ENCODE measurements at regions not wholly inside any gene's neighbourhood (a gene's known extent, or its start where the extent isn't known, plus 50 kb on each side); places are given as distances from the start of the nearest gene placed in this dataset.

- TF ChIP-seq ELK1 (IDR thresholded peaks at IDR 0.05; ENCODE audit: borderline replicate concordance, low read depth, low read length) (no peak), RFX5 (IDR thresholded peaks at IDR 0.05; ENCODE audit: low read depth, low read length) (no peak)
These were observed 166.7 kb downstream of the NUP210 start (continued) for GRCh38 chr3:13253208-13253937.

- Histone ChIP-seq H3K9ac (ENCODE audit: low read depth, low read length) (no peak overlapping the region), H4K8ac (ENCODE audit: low read depth in 2 of 2, low read length in 2 of 2) (no peak overlapping the region), H3K9me1 (ENCODE audit: insufficient read depth, low read length) (no peaks in the 10 kb centered on the region), H2BK15ac (ENCODE audit: low read depth, low read length) (no peak overlapping the region), H3K18ac (ENCODE audit: low read depth, low read length) (no peak overlapping the region), H3K56ac (ENCODE audit: extremely low read depth, insufficient read depth, low read length) (no peak overlapping the region), H3K4me3 (ENCODE audit: insufficient read depth, low read depth, low read length) (no peak overlapping the region), H2AK9ac (replicated peaks; ENCODE audit: low read depth, low read length, poor library complexity) (no peak overlapping the region), H4K91ac (ENCODE audit: insufficient read depth, low read depth, low read length) (no peak overlapping the region), H3K27me3 (ENCODE audit: control insufficient read depth, insufficient read depth, low read length) (peaks cover 23% of the 10 kb centered on the region), H2BK120ac (ENCODE audit: low read depth, low read length) (no peak overlapping the region), H3K27ac (ENCODE audit: insufficient read depth, low read length) (no peak overlapping the region), H3K23ac (ENCODE audit: low read depth, low read length) (no peak overlapping the region), H4K20me1 (ENCODE audit: insufficient read depth, low read length) (no peaks in the 10 kb centered on the region), H2BK20ac (ENCODE audit: low read depth, low read length) (no peak overlapping the region), H3K9me3 (ENCODE audit: control insufficient read depth, insufficient read depth, low read length) (no peaks in the 10 kb centered on the region), H3K4me2 (ENCODE audit: low read depth, low read length) (no peak overlapping the region), H3K36me3 (ENCODE audit: control insufficient read depth, insufficient read depth, low read length) (no peaks in the 10 kb centered on the region), H2AK5ac (ENCODE audit: low read depth, low read length) (no peak overlapping the region), H2AFZ (replicated peaks; ENCODE audit: low read length, poor library complexity) (no peak overlapping the region), H4K5ac (ENCODE audit: low read depth, low read length) (no peak overlapping the region), H3K4ac (ENCODE audit: low read depth, low read length) (no peak overlapping the region), H2BK5ac (ENCODE audit: low read depth, low read length, poor library complexity, severe bottlenecking) (no peak overlapping the region), H3K4me1 (ENCODE audit: control insufficient read depth, insufficient read depth, low read length) (no peaks in the 10 kb centered on the region), H3K79me1 (ENCODE audit: low read depth in 1 of 2, low read length in 2 of 2) (no peaks in the 10 kb centered on the region), H3K14ac (replicated peaks; ENCODE audit: low read depth, low read length) (no peak overlapping the region)
- no TSS peak for BruUV-seq (replicated peaks)
- intact Hi-C loops (cut with micrococcal nuclease) (no loop called here), in situ Hi-C loops (cut with MboI; ENCODE audit: low sequenced_read_pairs) (no loop called here), dilution Hi-C loops (cut with HindIII; ENCODE audit: low sequenced_read_pairs, unreplicated experiment) (no loop called here)
- WGBS, 2 experiments (ENCODE audit: extremely low coverage in 2 of 2, insufficient read length in 1 of 2), result no CpG with 5 or more reads among the region's 10 CpGs
- POLR2A ChIA-PET (ENCODE audit: unreplicated experiment), result no interaction called here
- no peak for TF ChIP-seq MXI1 (IDR thresholded peaks at IDR 0.05; ENCODE audit: borderline replicate concordance, low read depth, low read length)
- no peak for TF ChIP-seq POLR2A (IDR thresholded peaks at IDR 0.05; ENCODE audit: low read depth, low read length)
- TF ChIP-seq RAD21 (IDR thresholded peaks at IDR 0.05; ENCODE audit: low read length), result no peak
- ATAC-seq (ENCODE audit: low read depth) (no peak), DNase-seq (no peak)
- CTCF ChIA-PET, result no interaction called here
These were observed 167.9 kb downstream of the NUP210 start for GRCh38 chr3:13252207-13252606.
